GM06990 (cell line): ENCODE measurements at regions not wholly inside any gene's neighbourhood (a gene's known extent, or its start where the extent isn't known, plus 50 kb on each side); places are given as distances from the start of the nearest gene placed in this dataset.

Experiments used
- DNase-seq: peaks from one replicate; pipeline ENCODE4 v3.0.0-alpha.2; 2011; ENCODE audit not compliant: insufficient read length; ENCODE audit errors: extremely low read depth
- H3K27me3 ChIP-seq: replicated peaks from 2 replicates; pipeline ENCODE4 v1.6.0; 2011; ENCODE audit warnings: low read length; ENCODE audit not compliant: control insufficient read depth, insufficient read depth
- H3K36me3 ChIP-seq: 2 replicates; pipeline ENCODE4 v1.5.1; 2011; ENCODE audit warnings: low read length; ENCODE audit not compliant: control insufficient read depth, insufficient read depth
- H3K4me3 ChIP-seq: replicated peaks from 2 replicates; pipeline ENCODE4 v1.5.1; 2011; ENCODE audit warnings: low read depth, mild to moderate bottlenecking, control low read depth, low read length
- TF ChIP-seq, protein P1 (sequence below): IDR thresholded peaks from 2 replicates; pipeline ENCODE4 v1.5.1; 2011; ENCODE audit warnings: low read length, control low read depth, mild to moderate bottlenecking, inconsistent platforms; ENCODE audit not compliant: insufficient read depth, poor library complexity, severe bottlenecking

DNA sequence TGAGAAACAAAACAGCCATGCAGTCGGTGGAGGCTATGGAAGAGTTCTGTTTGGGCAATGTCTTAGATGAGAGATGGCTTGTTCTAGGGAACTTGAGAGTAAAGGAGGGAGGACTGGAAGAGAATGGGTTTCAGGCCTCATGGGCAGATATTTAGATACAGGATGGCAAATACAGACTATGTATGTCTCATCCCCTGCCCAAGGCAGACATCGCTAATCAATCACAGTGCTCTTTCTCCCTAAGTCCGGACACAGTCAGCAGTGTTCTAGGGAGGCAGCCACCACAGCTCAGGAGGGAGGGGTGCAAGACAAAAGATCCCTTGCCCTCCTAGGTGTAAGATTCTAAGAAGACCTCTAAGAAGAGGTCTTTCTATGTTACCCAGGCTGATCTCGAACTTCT lies 159.3 kb upstream of the TLE3 start:
- Histone ChIP-seq H3K27me3 (no peaks in the 10 kb centered on the region; the same call in none of the 2 replicates), H3K4me3 (no peak overlapping the region), H3K36me3 (no peaks in the 10 kb centered on the region)
- DNase-seq, result no peak
- TF ChIP-seq, protein P1, sequence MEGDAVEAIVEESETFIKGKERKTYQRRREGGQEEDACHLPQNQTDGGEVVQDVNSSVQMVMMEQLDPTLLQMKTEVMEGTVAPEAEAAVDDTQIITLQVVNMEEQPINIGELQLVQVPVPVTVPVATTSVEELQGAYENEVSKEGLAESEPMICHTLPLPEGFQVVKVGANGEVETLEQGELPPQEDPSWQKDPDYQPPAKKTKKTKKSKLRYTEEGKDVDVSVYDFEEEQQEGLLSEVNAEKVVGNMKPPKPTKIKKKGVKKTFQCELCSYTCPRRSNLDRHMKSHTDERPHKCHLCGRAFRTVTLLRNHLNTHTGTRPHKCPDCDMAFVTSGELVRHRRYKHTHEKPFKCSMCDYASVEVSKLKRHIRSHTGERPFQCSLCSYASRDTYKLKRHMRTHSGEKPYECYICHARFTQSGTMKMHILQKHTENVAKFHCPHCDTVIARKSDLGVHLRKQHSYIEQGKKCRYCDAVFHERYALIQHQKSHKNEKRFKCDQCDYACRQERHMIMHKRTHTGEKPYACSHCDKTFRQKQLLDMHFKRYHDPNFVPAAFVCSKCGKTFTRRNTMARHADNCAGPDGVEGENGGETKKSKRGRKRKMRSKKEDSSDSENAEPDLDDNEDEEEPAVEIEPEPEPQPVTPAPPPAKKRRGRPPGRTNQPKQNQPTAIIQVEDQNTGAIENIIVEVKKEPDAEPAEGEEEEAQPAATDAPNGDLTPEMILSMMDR, result no peak

DNA sequence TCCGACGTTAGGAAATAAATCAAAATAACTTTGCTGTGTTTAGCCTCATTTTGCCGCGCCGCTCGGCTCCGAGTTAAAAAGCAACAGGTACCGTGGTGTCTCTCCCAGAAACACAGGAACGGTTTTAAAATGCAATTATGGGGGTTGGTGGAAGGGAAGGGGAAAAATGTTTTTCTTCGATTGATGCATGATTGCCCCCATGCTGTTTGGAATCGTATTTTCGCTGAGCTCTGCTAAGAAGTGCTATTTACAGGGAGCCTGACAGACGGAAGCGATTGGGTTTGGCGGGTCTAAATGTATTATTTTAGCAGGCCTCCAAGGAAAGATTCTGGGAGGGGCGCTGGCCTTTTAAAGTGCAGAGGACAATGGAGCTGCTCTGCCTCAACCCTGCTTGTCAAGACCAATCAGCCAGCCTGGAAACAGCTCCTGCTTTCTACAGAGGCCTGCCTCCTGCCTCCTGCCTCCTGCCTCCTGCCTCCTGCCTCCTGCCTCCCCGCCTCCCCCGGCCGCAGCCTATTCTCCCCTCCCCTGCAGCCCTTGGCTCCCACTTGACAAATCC lies 156.7 kb upstream of the TLE3 start:
- H3K4me3 ChIP-seq, result no peak overlapping the region
- TF ChIP-seq, protein P1, result no peak
- no peak for DNase-seq
- no peaks in the 10 kb centered on the region for H3K36me3 ChIP-seq
- no peaks in the 10 kb centered on the region; the same call in none of the 2 replicates for H3K27me3 ChIP-seq

DNA sequence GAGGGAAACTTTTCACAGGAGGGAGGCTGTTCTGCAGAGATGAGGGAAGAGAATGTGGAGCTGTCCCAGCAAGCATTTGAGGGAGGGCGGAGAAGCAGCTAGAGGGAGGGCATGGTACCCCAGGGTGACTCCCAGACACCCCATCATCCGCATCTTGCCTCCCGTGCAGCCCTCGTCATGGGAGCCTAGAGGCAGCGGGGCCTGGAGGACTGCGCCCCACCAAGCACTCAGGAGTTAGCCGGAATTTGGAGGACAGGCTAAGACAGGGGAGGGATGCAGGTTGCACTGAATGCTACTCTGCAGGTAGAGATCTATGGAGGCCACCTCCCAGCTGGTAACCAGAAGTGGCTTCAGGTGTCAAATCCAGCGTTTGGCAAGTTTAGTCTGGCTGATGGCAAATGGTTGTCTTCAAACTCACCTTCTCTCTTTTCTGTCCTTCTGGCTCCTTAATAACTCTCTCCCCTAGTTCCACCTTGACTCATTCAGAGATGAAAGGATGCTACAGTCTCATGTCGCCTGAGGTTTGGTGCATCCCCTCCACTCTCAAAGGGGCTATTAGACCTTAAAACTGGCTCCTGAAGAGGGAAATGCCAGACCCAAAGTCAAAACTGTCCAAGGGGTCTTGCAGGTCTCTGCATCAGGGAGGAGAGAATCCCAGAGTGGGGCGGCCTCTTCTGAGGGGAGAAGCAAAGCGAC lies 155.9 kb upstream of the TLE3 start:
- Histone ChIP-seq H3K27me3 (no peaks in the 10 kb centered on the region; the same call in none of the 2 replicates), H3K36me3 (no peaks in the 10 kb centered on the region), H3K4me3 (no peak overlapping the region)
- TF ChIP-seq, protein P1, result no peak
- DNase-seq, result no peak

DNA sequence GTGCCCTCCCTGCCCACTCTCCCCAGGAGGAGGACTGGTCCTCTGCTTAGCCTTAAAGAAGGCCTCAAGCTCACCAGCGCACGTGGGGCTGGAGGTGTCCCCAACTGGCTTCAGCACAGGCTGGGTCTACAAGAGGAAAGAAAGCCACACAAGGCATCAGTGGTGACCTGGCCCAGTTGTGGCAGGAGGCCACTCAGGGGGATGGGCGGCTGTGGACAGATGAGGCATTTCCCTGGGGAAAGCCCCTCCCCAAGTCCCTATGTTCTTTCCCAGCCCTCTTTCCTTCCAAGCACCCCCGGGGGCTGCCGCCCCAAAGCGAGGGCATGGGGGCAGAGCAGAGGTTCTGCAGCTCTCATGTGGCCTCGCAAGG lies 155.2 kb upstream of the TLE3 start:
- Histone ChIP-seq H3K27me3 (no peaks in the 10 kb centered on the region; the same call in none of the 2 replicates), H3K36me3 (no peaks in the 10 kb centered on the region), H3K4me3 (no peak overlapping the region)
- no peak for DNase-seq
- TF ChIP-seq, protein P1, result no peak

DNA sequence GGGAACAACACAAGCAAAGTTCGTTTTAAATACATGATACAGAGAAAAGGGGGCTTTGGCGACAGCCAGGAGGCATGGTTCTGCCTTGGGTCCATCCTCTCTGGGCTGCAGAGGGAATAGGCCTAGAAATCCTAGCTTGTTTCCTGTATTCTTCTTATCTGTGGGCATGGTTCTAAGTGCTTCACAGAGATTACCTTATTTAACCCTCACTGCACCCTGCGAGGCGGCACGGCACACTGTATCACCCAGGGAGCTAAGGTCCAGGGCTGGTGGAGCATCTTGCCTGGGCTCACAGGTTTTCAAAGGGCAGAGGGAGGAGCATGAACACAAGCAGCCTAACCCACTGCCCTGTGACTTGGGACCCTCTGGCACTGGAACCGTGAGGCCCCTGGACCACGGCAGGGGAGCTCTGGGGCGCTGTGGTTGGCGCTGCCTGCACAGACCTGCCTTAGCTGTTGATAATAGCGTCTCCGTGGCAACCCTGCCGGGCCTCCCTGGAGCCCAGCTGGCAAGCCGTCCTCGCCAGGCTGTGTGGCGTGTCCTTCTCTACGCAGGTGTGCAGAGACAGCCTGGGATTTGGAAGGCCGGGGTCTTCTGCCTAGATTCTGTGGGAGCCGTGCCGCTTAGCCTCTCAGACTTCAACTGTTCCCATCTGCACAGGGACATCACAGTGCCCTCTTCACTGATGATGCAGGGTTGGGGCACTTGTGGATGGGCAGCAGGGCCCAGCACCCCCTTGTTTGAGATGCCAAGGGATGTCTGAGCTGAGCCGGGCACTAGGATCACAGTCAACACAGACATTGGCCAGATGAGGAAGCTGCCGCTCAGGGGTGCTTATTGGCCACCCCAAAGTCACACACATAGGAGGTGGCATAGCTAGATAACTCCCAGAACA lies 154.6 kb upstream of the TLE3 start:
- TF ChIP-seq, protein P1, result no peak
- H3K36me3 ChIP-seq, result no peaks in the 10 kb centered on the region
- no peak overlapping the region for H3K4me3 ChIP-seq
- DNase-seq, result no peak
- H3K27me3 ChIP-seq, result no peaks in the 10 kb centered on the region; the same call in none of the 2 replicates
